Activated CD8-positive, alpha-beta T cell treated with anti-CD3 and anti-CD28 coated beads for 36 hours (primary cell): ENCODE measurements at regions not wholly inside any gene's neighbourhood (a gene's known extent, or its start where the extent isn't known, plus 50 kb on each side); places are given as distances from the start of the nearest gene placed in this dataset.

ENCODE experiments used
- ATAC-seq: fragments of 200-7000 bp; cut with Tn5 transposase; one replicate; pipeline ENCODE4 v1.10.0; 2021; ENCODE audit warnings: mild to moderate bottlenecking, moderate library complexity
- CTCF ChIA-PET: fragments of 350-600 bp; sonication (Branson Sonifier 250); formaldehyde crosslinking; loops from one replicate; lab custom pipeline; 2021; ENCODE audit warnings: antibody characterized with exemption; lab: Charles Lee
- POLR2A ChIA-PET: fragments of 350-600 bp; sonication (Branson Sonifier 250); formaldehyde crosslinking; loops from one replicate; lab custom pipeline; 2021; ENCODE audit warnings: antibody characterized with exemption; lab: Charles Lee
- DNase-seq: peaks from one replicate; pipeline ENCODE4 v3.0.0-alpha.2; 2020
- H3K27ac Mint-ChIP-seq: one replicate; pipeline ENCODE4 v1.8.0; 2021; ENCODE audit warnings: mild to moderate bottlenecking, mixed read lengths
- H3K27me3 Mint-ChIP-seq: one replicate; pipeline ENCODE4 v1.8.0; 2021; ENCODE audit warnings: mixed read lengths
- H3K36me3 Mint-ChIP-seq: one replicate; pipeline ENCODE4 v1.8.0; 2021; ENCODE audit warnings: low read depth, mixed read lengths
- H3K4me1 Mint-ChIP-seq: one replicate; pipeline ENCODE4 v1.8.0; 2021; ENCODE audit warnings: low read depth, mixed read lengths
- H3K4me3 Mint-ChIP-seq: one replicate; pipeline ENCODE4 v1.8.0; 2021; ENCODE audit warnings: mild to moderate bottlenecking, moderate library complexity, mixed read lengths
- H3K9me3 Mint-ChIP-seq: one replicate; pipeline ENCODE4 v1.8.0; 2021; ENCODE audit warnings: mixed read lengths
- intact Hi-C: fragments of 100-400 bp; cut with micrococcal nuclease; formaldehyde crosslinking; loops from one replicate; pipeline ENCODE4 v1.10.0; 2022
- TF ChIP-seq, protein P1 (sequence below): fragments of 200-600 bp; IDR thresholded peaks from one replicate; pipeline ENCODE4 v1.8.0; 2022; ENCODE audit warnings: antibody characterized with exemption, mild to moderate bottlenecking

GRCh38 chr6:9801249-9801754 lies 613.6 kb downstream of the TFAP2A start:
- ChIA-PET CTCF (no interaction called here), POLR2A (no interaction called here)
- Mint-ChIP-seq H3K4me3 (no peak overlapping the region), H3K27ac (no peak overlapping the region), H3K27me3 (no peaks in the 10 kb centered on the region), H3K9me3 (peaks cover 8% of the 10 kb centered on the region), H3K36me3 (no peaks in the 10 kb centered on the region), H3K4me1 (no peaks in the 10 kb centered on the region)
- DNase-seq: no peak
- ATAC-seq: no peak
- intact Hi-C loops: no loop called here
- TF ChIP-seq, protein P1, sequence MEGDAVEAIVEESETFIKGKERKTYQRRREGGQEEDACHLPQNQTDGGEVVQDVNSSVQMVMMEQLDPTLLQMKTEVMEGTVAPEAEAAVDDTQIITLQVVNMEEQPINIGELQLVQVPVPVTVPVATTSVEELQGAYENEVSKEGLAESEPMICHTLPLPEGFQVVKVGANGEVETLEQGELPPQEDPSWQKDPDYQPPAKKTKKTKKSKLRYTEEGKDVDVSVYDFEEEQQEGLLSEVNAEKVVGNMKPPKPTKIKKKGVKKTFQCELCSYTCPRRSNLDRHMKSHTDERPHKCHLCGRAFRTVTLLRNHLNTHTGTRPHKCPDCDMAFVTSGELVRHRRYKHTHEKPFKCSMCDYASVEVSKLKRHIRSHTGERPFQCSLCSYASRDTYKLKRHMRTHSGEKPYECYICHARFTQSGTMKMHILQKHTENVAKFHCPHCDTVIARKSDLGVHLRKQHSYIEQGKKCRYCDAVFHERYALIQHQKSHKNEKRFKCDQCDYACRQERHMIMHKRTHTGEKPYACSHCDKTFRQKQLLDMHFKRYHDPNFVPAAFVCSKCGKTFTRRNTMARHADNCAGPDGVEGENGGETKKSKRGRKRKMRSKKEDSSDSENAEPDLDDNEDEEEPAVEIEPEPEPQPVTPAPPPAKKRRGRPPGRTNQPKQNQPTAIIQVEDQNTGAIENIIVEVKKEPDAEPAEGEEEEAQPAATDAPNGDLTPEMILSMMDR: no peak

- POLR2A ChIA-PET: interaction anchor here (0.6 kb wide), 1 partner anchor 871 kb away, joined by 3 read pairs; no protein-coding TSS in a partner anchor
- intact Hi-C loops: no loop called here
- Mint-ChIP-seq H3K4me1 (no peaks in the 10 kb centered on the region), H3K4me3 (no peak overlapping the region), H3K27me3 (no peaks in the 10 kb centered on the region), H3K27ac (no peak overlapping the region), H3K36me3 (no peaks in the 10 kb centered on the region), H3K9me3 (peaks cover 2% of the 10 kb centered on the region)
- DNase-seq: no peak
- no peak for ATAC-seq
- TF ChIP-seq, protein P1: no peak
- CTCF ChIA-PET: no interaction called here
Observed at GRCh38 chr6:9799582-9799981, 615.3 kb downstream of the TFAP2A start.

GRCh38 chr6:9796827-9797226 lies 618.0 kb downstream of the TFAP2A start:
- POLR2A ChIA-PET: no interaction called here
- no peaks in the 10 kb centered on the region for H3K4me1 Mint-ChIP-seq
- TF ChIP-seq, protein P1: no peak
- H3K4me3 Mint-ChIP-seq: no peak overlapping the region
- intact Hi-C loops: no loop called here
- no peaks in the 10 kb centered on the region for H3K36me3 Mint-ChIP-seq
- no peaks in the 10 kb centered on the region for H3K27me3 Mint-ChIP-seq
- no peak overlapping the region for H3K27ac Mint-ChIP-seq
- CTCF ChIA-PET: no interaction called here
- ATAC-seq (no peak), DNase-seq (no peak)
- H3K9me3 Mint-ChIP-seq: peaks cover 2% of the 10 kb centered on the region

DNA sequence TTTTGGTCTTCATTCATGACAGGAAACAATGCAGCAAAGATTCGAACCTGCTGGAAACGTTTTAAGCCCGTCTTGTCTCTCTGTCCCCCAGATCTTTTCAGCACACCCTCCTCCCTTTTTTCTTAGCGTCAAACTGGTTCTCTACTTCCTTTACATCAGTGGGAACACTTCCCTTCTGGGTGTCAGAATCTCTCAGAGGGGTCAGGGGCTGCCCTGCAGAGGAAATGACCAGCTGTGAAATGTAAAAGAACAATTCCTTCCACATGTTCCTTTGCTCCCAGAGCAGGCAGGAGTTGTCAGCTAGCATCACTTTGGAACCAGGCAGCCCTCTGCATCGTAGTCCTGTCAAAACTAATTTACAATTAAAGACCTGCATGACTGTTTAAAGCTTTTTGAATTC lies 619.0 kb downstream of the TFAP2A start:
- DNase-seq (no peak), ATAC-seq (no peak)
- H3K4me3 Mint-ChIP-seq: no peak overlapping the region
- no peaks in the 10 kb centered on the region for H3K27me3 Mint-ChIP-seq
- H3K36me3 Mint-ChIP-seq: no peaks in the 10 kb centered on the region
- H3K27ac Mint-ChIP-seq: no peak overlapping the region
- TF ChIP-seq, protein P1: no peak
- intact Hi-C loops: no loop called here
- ChIA-PET CTCF (no interaction called here), POLR2A (no interaction called here)
- peaks cover 2% of the 10 kb centered on the region for H3K9me3 Mint-ChIP-seq
- H3K4me1 Mint-ChIP-seq: no peaks in the 10 kb centered on the region

- intact Hi-C loops: no loop called here
- ChIA-PET POLR2A (no interaction called here), CTCF (no interaction called here)
- Mint-ChIP-seq H3K9me3 (no peaks in the 10 kb centered on the region), H3K27ac (no peak overlapping the region), H3K4me3 (no peak overlapping the region), H3K4me1 (no peaks in the 10 kb centered on the region), H3K27me3 (peaks cover 2% of the 10 kb centered on the region), H3K36me3 (no peaks in the 10 kb centered on the region)
- TF ChIP-seq, protein P1: no peak
- ATAC-seq: no peak
- no peak for DNase-seq
Observed at GRCh38 chr6:9789201-9789600, 625.7 kb downstream of the TFAP2A start.
